AG04450 (cell line): ENCODE measurements at regions not wholly inside any gene's neighbourhood (a gene's known extent, or its start where the extent isn't known, plus 50 kb on each side); places are given as distances from the start of the nearest gene placed in this dataset.

ENCODE experiments used
- CTCF ChIA-PET: fragments of 300-600, 350-600 bp; formaldehyde crosslinking; extraction: SDS; loops from one replicate; lab custom pipeline; 2022; ENCODE audit warnings: antibody characterized with exemption, inconsistent platforms; lab: Charles Lee
- POLR2A ChIA-PET: fragments of 350-600 bp; formaldehyde crosslinking; extraction: SDS; loops from one replicate; lab custom pipeline; 2021; ENCODE audit warnings: antibody characterized with exemption, inconsistent platforms; lab: Yijun Ruan, JAX
- DNase-seq: peaks from one replicate; pipeline ENCODE4 v3.0.0-alpha.2; 2011; ENCODE audit warnings: low read depth, low spot score
- H3K27ac ChIP-seq: one replicate; pipeline ENCODE4 v1.5.1; 2012; ENCODE audit warnings: low read depth, low read length, control low read depth
- H3K27me3 ChIP-seq: one replicate; pipeline ENCODE4 v1.6.0; 2012; ENCODE audit warnings: low read length; ENCODE audit not compliant: control insufficient read depth, insufficient read depth
- H3K4me3 ChIP-seq: 2 replicates; pipeline ENCODE4 v1.5.1; 2011; ENCODE audit warnings: mild to moderate bottlenecking, low read depth, low read length, control low read depth
- H3K9me3 ChIP-seq: 2 replicates; pipeline ENCODE4 v1.5.1; 2012; ENCODE audit warnings: low read length; ENCODE audit not compliant: control insufficient read depth, insufficient read depth
- TF ChIP-seq, protein P1 (sequence below): IDR thresholded peaks from 2 replicates; pipeline ENCODE4 v1.5.1; 2011; ENCODE audit warnings: low read depth, low read length, control low read depth, inconsistent platforms

- Histone ChIP-seq H3K4me3 (no peak overlapping the region), H3K9me3 (no peaks in the 10 kb centered on the region), H3K27me3 (no peaks in the 10 kb centered on the region), H3K27ac (no peak overlapping the region)
- CTCF ChIA-PET = no interaction called here
- DNase-seq = no peak
- POLR2A ChIA-PET = no interaction called here
- TF ChIP-seq, protein P1, sequence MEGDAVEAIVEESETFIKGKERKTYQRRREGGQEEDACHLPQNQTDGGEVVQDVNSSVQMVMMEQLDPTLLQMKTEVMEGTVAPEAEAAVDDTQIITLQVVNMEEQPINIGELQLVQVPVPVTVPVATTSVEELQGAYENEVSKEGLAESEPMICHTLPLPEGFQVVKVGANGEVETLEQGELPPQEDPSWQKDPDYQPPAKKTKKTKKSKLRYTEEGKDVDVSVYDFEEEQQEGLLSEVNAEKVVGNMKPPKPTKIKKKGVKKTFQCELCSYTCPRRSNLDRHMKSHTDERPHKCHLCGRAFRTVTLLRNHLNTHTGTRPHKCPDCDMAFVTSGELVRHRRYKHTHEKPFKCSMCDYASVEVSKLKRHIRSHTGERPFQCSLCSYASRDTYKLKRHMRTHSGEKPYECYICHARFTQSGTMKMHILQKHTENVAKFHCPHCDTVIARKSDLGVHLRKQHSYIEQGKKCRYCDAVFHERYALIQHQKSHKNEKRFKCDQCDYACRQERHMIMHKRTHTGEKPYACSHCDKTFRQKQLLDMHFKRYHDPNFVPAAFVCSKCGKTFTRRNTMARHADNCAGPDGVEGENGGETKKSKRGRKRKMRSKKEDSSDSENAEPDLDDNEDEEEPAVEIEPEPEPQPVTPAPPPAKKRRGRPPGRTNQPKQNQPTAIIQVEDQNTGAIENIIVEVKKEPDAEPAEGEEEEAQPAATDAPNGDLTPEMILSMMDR = no peak
Observed at GRCh38 chrX:8018934-8019333, 91.7 kb upstream of the PNPLA4 start.

GRCh38 chrX:8010105-8010504 lies 82.9 kb upstream of the PNPLA4 start:
- POLR2A ChIA-PET = no interaction called here
- no peaks in the 10 kb centered on the region for H3K9me3 ChIP-seq
- no peak for DNase-seq
- no peak overlapping the region for H3K4me3 ChIP-seq
- H3K27me3 ChIP-seq = no peaks in the 10 kb centered on the region
- no peak overlapping the region for H3K27ac ChIP-seq
- TF ChIP-seq, protein P1 = 0 out of 2 replicates have a peak, but pooled peaks have one; percentile 7
- CTCF ChIA-PET = no interaction called here

GRCh38 chrX:8005678-8006347 lies 78.6 kb upstream of the PNPLA4 start:
- TF ChIP-seq, protein P1 = no peak
- CTCF ChIA-PET = interaction anchor here (0.6 to 2.0 kb wide), 2 partner anchors 176 to 733 kb away, joined by 6 to 14 read pairs; no protein-coding TSS in a partner anchor

DNA sequence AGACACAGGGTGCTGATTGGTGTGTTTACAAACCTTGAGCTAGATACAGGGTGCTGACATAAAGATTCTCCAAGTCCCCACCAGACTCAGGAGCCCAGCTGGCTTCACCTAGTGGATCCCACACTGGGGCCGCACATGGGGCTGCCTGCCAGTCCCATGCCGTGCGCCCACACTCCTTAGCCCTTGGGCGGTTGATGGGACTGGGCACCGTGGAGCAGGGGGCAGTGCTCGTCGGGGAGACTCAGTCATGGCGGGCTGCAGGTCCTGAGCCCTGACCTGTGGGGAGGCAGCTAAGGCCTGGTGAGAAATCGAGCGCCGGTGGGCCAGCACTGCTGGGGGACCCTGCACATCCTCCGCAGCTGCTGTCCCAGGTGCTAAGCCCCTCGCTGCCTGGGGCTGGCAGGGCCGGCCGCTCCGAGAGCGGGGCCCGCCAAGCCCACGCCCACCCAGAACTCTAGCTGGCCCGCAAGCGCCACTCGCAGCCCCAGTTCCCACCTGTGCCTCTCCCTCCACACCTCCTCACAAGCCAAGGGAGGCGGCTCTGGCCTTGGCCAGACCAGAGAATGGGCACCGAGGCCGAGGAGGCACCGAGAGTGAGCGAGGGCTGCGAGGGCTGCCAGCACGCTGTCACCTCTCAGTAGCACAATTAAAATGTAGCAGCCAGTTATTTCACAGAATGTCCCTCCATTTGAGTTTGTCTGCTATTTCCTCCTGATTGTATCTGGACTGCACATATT lies 76.1 kb upstream of the PNPLA4 start:
- Histone ChIP-seq H3K4me3 (no peak overlapping the region), H3K9me3 (peaks cover 2% of the 10 kb centered on the region; the same call in 1 of the 2 replicates), H3K27ac (no peak overlapping the region), H3K27me3 (no peaks in the 10 kb centered on the region)
- no peak for DNase-seq
- POLR2A ChIA-PET = no interaction called here
- TF ChIP-seq, protein P1 = no peak
- CTCF ChIA-PET = no interaction called here

More at GRCh38 chrX:8005678-8006347, 78.6 kb upstream of the PNPLA4 start:
- H3K9me3 ChIP-seq = peaks cover 2% of the 10 kb centered on the region; the same call in 1 of the 2 replicates
- POLR2A ChIA-PET = no interaction called here
- no peaks in the 10 kb centered on the region for H3K27me3 ChIP-seq
- H3K27ac ChIP-seq = no peak overlapping the region
- H3K4me3 ChIP-seq = no peak overlapping the region
- no peak for DNase-seq

GRCh38 chrX:7996851-7997250 lies 69.6 kb upstream of the PNPLA4 start:
- POLR2A ChIA-PET = no interaction called here
- CTCF ChIA-PET = interaction anchor here (0.5 to 2.3 kb wide), 5 partner anchors 11 to 745 kb away, joined by 3 to 23 read pairs (median 4); no protein-coding TSS in a partner anchor

More at GRCh38 chrX:7996851-7997250, 69.6 kb upstream of the PNPLA4 start:
- no peak overlapping the region for H3K27ac ChIP-seq
- TF ChIP-seq, protein P1 = no peak
- no peak overlapping the region for H3K4me3 ChIP-seq
- H3K27me3 ChIP-seq = no peaks in the 10 kb centered on the region
- H3K9me3 ChIP-seq = no peaks in the 10 kb centered on the region
- no peak for DNase-seq
